HT-29 (cell line): ENCODE measurements at regions not wholly inside any gene's neighbourhood (a gene's known extent, or its start where the extent isn't known, plus 50 kb on each side); places are given as distances from the start of the nearest gene placed in this dataset.

Experiments
- DNase-seq: peaks from one replicate; pipeline ENCODE4 v3.0.0-alpha.2; 2015; ENCODE audit warnings: low spot score

DNA sequence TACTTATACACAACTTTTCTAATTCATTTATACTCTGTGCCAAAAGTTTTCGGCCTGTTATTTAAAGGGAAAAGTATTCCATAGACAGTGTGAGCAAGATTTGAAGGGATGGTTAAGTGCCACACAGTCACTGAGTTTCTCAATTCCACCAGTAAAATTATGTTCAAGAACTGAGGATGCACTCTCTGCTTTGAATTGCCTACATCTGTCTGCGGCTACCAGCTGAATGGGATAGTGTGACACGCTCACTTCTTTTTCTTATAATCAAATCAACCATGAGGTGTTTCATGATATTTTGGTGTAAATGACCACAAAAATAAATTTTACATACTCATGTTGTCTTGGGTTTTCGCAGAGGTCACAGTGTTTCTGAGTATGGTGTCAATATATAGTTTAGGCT, 218.4 kb upstream of the TMEM161B start:
- DNase-seq, result no peak

GRCh38 chr5:88486431-88486830, 217.8 kb upstream of the TMEM161B start:
- DNase-seq, result no peak

DNA sequence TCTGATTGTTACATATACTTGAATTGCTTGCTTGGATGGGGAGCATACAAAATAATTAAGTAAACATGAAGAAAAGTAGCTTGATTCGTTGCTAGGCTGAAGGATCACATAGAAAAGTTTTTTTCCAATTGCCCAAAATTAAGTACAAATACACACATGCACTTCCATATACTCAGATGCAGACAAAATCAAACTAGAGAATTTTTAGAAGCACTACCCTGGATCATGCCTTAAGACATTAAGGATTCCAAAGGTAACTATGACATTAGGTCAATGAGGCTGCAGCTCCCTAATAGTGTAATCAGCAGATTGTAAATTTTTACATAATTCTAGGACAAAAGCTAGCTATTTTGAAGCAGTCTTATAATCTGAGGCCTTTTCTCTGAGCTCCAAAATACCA, 216.9 kb upstream of the TMEM161B start:
- no peak for DNase-seq

- DNase-seq, result no peak
Measured at GRCh38 chr5:88483964-88484672, 215.5 kb upstream of the TMEM161B start.

- no peak for DNase-seq
Measured at GRCh38 chr5:88480801-88481499, 212.3 kb upstream of the TMEM161B start.

- no peak for DNase-seq
Measured at GRCh38 chr5:88480245-88480644, 211.6 kb upstream of the TMEM161B start.

- no peak for DNase-seq
Measured at GRCh38 chr5:88474574-88474973, 205.9 kb upstream of the TMEM161B start.

DNA sequence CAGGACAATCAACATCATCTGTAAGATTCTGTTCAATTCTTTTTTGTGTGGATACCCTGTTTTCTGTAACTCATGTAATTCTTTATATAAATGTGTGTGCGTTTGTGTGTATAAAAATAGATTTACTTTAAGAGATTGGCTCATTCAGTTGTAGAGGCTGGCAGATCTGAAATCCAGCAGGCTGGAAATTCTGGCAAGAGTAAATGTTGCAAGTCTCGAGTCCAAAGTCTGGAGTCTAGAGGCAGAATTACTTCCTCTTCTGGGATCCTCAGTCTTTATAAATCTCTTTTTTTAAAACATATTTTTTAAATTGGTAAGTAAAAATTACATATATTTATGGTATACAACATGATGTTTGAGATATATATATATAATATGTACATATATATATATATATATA, 202.1 kb upstream of the TMEM161B start:
- no peak for DNase-seq

GRCh38 chr5:88459971-88460370, 191.3 kb upstream of the TMEM161B start:
- DNase-seq, result no peak

DNA sequence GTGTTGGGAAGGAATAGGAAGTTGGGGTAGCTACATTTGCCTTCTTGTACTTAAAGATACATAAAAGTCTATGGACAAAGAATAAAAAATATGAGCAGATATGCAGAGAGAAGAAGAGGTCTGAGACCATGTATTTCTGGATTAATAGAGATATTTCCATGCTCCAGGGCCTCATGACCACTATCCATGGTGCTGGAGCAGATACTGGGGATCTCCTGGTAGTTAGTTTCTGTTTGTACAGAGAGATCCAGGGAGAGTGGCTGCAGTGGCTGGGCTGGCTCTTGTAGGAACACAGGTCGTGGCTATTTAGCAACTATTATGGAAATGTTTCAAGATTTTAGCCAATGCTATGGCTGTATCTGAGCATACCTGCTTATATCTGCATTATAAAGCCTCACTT, 184.2 kb upstream of the TMEM161B start:
- no peak for DNase-seq

DNA sequence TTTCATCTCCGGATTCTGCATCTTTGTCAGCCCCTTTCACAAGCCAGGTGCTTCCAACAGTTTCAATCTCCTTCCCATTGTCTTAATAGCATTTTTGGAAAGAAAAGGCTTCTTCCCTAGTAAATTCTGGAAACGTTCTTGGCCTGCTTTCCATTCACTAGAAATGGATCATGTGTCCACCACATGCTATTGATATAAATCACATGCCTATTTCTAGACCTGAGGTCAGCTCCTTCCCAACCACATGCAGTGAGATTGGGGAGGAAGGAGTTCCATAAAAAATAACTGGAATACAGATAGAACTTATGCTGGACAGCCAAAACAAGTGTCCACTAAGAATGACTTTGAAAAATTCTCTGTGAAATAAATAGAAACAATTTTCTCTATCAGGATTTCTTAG, 181.6 kb upstream of the TMEM161B start:
- DNase-seq, result no peak

DNA sequence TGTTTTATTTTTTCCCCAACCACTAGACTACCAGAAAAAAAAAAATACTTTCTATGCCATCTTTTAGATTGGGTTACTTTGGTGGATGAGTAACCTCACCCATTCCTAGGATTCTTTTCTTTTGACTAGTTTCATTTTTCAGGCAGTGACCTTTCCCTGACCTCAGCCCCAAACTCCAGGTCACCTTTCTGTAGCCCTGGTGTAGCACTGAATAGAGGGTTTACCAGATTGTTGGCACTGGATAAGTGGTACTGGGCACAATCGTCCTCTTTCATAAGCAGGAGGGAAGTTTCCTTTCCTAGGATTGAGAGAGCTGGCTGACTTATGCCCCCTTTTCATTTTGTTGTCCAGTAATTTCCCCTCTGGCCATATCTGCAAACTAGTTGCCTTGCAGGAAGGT, 169.4 kb upstream of the TMEM161B start:
- no peak for DNase-seq

DNA sequence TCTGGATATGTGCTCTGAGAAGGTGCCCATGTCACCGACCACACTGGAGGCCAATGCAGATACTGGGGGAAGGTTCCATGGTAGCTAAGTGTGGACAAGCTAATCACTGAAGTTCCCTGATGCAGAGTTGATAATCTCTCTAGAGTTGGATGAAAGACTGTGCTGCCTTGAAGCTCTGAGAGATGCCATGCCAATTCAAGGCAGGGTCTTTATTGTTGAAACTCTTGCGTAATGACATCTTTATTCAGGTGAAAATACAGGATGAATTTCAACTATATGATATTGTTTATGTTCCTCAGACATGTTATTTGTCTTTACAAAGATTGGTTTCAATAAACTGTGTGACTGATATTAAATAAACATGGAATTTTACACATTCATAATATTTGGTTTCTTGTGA, 167.6 kb upstream of the TMEM161B start:
- DNase-seq, result no peak

DNA sequence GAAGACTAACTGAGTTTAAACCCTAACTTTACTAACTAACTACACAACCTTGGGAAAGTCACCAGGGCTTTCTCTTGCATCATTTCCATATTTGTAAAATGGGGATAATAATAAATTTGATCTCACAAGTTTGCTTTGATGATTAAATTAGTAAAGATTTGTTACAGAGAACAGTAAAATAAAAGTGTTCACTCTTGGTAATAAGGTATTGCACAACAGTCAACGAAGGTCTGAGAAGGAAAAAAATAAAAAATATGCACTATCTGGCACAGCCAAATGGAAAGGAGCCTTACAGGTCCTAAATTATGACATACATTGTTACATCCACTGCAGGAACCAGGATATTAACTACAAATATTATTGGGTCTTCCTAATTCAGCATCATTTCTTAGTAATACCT, 160.0 kb upstream of the TMEM161B start:
- DNase-seq, result no peak

- no peak for DNase-seq
Measured at GRCh38 chr5:88426441-88426840, 157.8 kb upstream of the TMEM161B start.

DNA sequence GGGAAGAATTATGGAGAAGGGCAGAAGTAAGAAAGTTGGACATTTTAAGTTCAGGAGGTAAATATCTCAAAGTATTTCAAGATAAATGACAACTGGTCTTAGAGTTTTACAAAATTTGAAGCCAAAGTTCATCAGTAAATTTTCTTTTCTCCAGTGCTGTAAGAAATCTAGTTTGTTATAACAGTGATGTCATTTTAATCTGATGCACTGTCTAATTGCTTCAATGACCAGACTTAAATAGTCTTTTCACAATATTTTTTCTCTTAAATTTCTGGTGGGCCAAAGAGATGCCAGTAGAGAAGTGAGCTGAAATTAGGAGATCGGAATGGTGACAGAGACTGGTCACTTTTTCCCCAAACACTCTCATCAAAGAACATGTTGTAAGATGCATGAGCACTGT, 156.5 kb upstream of the TMEM161B start:
- no peak for DNase-seq

GRCh38 chr5:88419931-88420330, 151.3 kb upstream of the TMEM161B start:
- no peak for DNase-seq

GRCh38 chr5:88407341-88407740, 138.7 kb upstream of the TMEM161B start:
- DNase-seq, result no peak

GRCh38 chr5:88405783-88406182, 137.1 kb upstream of the TMEM161B start:
- no peak for DNase-seq

- no peak for DNase-seq
Measured at GRCh38 chr5:88404405-88404804, 135.8 kb upstream of the TMEM161B start.

- no peak for DNase-seq
Measured at GRCh38 chr5:88401686-88402085, 133.0 kb upstream of the TMEM161B start.

DNA sequence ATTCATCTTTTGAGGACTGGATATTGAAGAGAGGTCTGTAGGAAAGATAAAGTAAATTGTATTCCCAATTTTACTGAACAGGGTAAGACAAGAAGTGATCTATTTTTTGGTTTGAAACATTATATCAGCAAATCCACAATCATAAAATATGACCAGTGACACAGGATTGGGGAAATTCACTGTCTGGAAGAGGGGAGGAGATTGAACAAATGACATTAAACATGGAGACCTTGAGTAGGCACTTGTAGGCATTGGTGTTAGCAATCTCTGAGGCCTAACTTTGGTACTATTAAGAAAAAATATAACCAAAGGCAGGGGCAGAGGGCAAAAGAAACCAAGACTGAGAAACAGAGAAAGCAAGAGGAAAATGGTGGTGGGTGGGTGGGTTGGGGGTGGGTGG, 132.6 kb upstream of the TMEM161B start:
- DNase-seq, result no peak

DNA sequence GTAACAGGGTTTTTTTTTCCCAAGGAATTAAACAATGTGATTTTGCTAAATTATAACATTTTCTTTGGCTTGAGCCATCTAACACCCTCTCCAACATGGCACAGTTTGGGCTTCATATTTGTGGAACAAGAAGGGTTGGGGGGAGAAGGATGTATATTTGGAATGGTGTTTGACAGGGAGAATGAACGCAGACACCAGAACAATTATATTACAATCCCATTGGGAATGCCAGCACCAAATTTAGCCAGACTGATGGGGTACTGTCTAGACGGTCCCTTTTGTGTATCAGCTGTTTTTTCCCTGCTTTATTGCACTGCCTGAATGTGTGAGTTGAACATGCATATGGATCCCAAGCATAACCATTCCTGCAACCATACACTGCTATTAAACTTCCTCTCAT, 130.9 kb upstream of the TMEM161B start:
- no peak for DNase-seq

DNA sequence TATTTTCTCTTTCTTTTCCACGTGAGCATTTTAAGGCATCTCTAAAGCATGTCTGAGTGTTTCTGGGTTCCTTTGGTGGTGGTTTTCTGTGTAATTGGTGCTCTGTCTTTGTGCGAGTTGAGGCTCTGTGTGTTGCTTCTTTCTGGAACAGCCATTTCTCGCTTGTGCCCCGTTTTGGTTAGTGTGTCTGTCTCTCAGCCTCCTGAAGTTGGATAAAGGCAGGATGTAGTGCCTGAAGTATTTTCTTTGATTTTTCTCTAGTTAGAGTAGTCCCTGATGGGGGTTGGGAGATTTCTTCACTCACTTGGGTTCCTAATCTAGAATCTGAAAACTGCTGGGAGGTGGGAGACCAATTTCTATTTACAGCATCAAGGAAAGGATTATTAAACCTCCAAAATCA, 129.7 kb upstream of the TMEM161B start:
- no peak for DNase-seq
